ENCODE measurements at regions not wholly inside any gene's neighbourhood (a gene's known extent, or its start where the extent isn't known, plus 50 kb on each side); places are given as distances from the start of the nearest gene placed in this dataset.

DNA sequence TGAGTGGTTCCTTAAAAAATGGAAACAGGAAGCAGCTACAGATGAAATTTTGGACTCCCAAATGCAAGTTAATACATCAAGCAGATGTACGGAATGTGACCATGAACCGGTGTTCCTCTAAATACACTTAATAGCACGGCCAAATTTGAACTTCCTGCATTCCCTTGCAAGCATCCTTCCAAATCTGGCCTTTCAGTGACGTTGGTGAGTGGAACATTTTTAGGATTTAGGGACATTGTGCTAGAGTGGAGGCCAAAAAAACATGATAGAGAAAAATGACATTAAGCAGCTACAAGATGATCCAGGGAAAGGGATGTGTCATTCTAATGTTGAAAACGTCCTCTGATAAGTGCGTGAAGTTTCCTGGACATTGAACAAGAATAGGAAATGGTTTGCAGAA lies 62.1 kb downstream of the CTAGE1 start:
- Histone ChIP-seq H3K9me3 (replicated peaks; ENCODE audit: control insufficient read depth, low read depth, low read length) (no peaks in the 10 kb centered on the region), H3K4me1 (ENCODE audit: control insufficient read depth, insufficient read depth, low read length) (no peaks in the 10 kb centered on the region), H3K27me3 (ENCODE audit: control insufficient read depth, insufficient read depth, low read length) (peaks cover 10% of the 10 kb centered on the region), H3K27ac (ENCODE audit: low read length) (no peak overlapping the region), H3K36me3 (ENCODE audit: control insufficient read depth, insufficient read depth, low read length) (no peaks in the 10 kb centered on the region), H3K4me3 (ENCODE audit: low read length) (no peak overlapping the region)
- WGBS (ENCODE audit: insufficient coverage) = 17% methylated on average over 2 of the region's 6 CpGs
- DNase-seq = peak; percentile 71

DNA sequence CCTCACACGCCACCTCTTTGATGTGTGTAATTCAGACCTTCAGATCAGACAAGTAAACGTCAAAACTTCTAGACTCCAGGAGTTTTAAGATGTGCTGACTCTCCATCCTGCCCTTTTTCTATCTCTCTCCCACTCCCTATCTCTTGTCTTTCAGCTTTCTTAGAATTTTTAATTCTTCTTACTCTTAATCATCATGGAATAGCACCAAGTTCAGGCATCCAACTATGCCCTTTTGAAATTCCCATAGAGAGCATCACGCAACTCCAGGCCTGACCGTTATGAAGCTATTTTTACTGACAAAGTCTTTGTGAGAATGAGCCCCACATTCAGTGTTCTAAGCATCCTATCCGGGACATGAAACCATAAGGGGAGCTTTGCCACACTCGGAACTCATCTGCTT lies 62.6 kb downstream of the CTAGE1 start:
- 60% methylated on average over 4 of the region's 6 CpGs for WGBS (ENCODE audit: insufficient coverage)
- Histone ChIP-seq H3K36me3 (ENCODE audit: control insufficient read depth, insufficient read depth, low read length) (no peaks in the 10 kb centered on the region), H3K27me3 (ENCODE audit: control insufficient read depth, insufficient read depth, low read length) (peaks cover 10% of the 10 kb centered on the region), H3K27ac (ENCODE audit: low read length) (no peak overlapping the region), H3K4me3 (ENCODE audit: low read length) (no peak overlapping the region), H3K9me3 (replicated peaks; ENCODE audit: control insufficient read depth, low read depth, low read length) (no peaks in the 10 kb centered on the region), H3K4me1 (ENCODE audit: control insufficient read depth, insufficient read depth, low read length) (no peaks in the 10 kb centered on the region)
- no peak for DNase-seq

DNA sequence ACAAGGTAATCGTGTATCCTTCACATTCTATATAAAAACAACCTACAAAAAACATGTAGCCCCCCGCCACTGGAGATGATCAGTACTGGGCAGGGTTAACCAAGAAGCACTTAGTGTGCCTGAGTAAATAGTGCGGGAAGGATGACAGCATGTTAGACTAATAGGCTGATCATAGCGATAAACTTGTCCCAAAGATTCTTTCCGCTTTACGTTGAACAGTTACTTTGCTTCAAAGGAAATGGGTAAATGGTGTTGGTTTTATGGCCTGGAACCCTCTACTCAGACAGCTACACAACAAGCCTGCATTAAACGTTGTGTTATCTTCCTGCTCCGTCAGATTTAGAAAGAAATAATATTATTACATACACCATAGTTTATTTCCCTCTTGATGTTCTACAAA lies 67.7 kb downstream of the CTAGE1 start:
- 63% methylated on average over 4 of the region's 8 CpGs for WGBS (ENCODE audit: insufficient coverage)
- H3K27me3 ChIP-seq (ENCODE audit: control insufficient read depth, insufficient read depth, low read length) = peaks cover 48% of the 10 kb centered on the region
- DNase-seq = no peak
- H3K27ac ChIP-seq (ENCODE audit: low read length) = no peak overlapping the region
- no peak overlapping the region for H3K4me3 ChIP-seq (ENCODE audit: low read length)
- H3K4me1 ChIP-seq (ENCODE audit: control insufficient read depth, insufficient read depth, low read length) = peaks cover 19% of the 10 kb centered on the region
- no peaks in the 10 kb centered on the region for H3K9me3 ChIP-seq (replicated peaks; ENCODE audit: control insufficient read depth, low read depth, low read length)
- no peaks in the 10 kb centered on the region for H3K36me3 ChIP-seq (ENCODE audit: control insufficient read depth, insufficient read depth, low read length)

DNA sequence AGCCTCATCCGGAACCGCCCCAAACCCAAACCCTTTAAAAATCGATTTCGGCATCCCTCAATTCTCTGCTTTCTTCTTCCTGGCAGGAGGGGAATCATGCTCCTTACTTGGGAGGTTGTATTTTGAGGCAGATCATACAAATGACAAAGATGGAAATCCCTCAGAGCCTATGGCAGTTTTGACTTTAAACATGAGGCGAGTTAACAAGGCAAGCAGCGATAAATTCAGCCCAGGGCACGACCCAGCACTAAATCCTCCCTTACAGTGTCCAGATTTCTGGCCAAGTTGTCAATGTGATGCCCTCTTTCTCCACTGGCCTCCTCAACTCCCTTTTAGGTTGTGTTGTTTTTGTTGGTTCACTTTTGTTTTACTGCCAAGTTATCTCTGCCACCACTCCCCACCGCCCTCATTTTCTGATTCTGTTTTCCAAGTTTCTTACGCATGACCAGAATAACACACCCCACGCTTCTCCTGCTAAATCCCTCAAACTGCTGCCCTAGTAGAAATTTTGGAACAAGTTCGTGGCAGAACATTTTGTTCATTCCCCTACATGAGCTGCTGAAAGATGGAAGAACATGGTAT lies 68.3 kb downstream of the CTAGE1 start:
- H3K36me3 ChIP-seq (ENCODE audit: control insufficient read depth, insufficient read depth, low read length) = no peaks in the 10 kb centered on the region
- DNase-seq = no peak
- WGBS (ENCODE audit: insufficient coverage) = 22% methylated on average over 7 of the region's 11 CpGs
- no peak overlapping the region for H3K27ac ChIP-seq (ENCODE audit: low read length)
- peaks cover 48% of the 10 kb centered on the region for H3K27me3 ChIP-seq (ENCODE audit: control insufficient read depth, insufficient read depth, low read length)
- no peak overlapping the region for H3K4me3 ChIP-seq (ENCODE audit: low read length)
- no peaks in the 10 kb centered on the region for H3K9me3 ChIP-seq (replicated peaks; ENCODE audit: control insufficient read depth, low read depth, low read length)
- H3K4me1 ChIP-seq (ENCODE audit: control insufficient read depth, insufficient read depth, low read length) = peaks cover 19% of the 10 kb centered on the region

DNA sequence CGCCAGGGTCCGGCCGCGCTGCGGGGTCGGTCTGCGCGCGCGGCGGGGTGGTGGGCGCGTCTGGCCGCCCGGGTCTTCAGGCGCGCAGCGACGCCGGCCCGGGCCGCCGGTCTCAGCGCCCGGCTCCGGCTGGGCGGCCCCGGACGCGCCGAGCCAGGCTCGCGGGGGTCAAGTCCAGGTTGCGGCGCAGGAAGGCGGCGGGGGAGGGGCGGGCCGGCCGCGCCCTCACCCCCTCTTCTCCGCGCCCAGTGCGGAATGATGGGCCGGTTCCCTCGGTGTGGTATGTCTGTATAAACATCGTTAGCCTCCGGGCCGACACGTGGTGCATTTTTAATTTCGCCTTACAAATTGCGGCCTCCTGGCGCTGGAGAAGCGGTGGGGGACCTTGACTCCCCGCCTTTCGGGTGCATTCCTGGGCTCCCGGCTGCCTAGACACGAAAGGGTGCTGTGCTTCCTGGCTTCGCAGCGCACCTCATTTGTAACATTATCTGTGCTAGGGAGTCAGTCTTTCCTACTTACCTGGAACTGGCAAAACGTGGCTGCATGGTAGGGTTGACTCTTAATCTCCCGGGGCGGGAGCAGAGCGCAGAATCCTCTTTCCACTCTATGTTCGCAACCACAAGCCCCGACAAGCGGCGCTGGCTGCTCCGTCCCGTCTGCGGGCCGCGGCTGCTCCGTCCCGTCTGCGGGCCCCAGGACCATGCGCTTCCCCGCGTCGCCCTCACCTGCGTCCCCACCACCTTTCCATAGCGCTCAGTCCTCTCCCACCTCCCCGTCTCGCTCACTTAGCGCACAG lies 69.0 kb downstream of the CTAGE1 start:
- Histone ChIP-seq H3K27ac (ENCODE audit: low read length) (no peak overlapping the region), H3K9me3 (replicated peaks; ENCODE audit: control insufficient read depth, low read depth, low read length) (no peaks in the 10 kb centered on the region), H3K36me3 (ENCODE audit: control insufficient read depth, insufficient read depth, low read length) (no peaks in the 10 kb centered on the region), H3K4me3 (ENCODE audit: low read length) (peak overlapping the region; percentile 30), H3K4me1 (ENCODE audit: control insufficient read depth, insufficient read depth, low read length) (peaks cover 19% of the 10 kb centered on the region), H3K27me3 (ENCODE audit: control insufficient read depth, insufficient read depth, low read length) (peaks cover 48% of the 10 kb centered on the region)
- DNase-seq = no peak
- under 1% methylated on average over 82 of the region's 85 CpGs for WGBS (ENCODE audit: insufficient coverage)

DNA sequence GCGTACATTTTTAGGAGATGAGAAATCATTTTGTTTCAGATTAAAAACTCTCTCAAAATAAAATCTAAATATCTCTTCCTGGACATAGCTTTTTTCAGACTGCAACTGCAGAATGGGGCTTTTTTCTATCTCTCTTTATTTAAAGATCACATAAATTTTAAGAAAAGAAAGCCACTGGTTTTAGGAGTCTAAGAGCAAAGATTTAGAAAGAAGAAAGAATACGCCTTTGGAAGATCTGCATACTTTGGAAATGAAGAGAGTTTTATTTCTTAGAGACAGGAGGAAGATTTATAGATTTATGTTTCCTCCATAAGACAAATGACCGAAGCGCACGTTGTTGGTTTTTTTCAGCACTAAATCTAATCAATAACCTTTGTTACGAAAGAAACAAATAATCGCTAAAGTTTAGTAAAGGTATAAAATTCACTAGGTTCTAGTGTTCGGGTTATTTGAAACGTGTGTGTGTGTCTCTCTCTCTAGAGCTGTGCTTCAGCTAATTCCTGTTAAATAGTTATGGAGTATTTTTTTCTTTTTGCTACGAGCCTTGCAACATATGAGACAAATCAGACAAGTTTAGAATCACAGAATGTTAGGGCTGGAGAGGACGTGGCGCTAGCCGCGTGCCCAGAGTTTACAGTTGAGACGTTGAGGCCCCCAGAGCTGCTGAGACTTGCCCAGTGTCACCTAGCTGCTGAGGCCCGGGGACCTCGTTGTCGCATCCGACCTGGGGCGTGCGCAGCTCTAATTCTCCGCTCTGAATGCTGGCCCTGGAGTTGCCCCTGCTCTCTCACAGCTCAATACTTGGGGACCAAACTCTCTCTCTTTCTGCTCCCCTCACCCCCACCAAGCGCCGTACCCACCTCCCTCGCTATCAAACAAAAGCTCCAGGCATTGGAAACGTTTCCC lies 69.9 kb downstream of the CTAGE1 start:
- no peak for DNase-seq
- no peaks in the 10 kb centered on the region for H3K36me3 ChIP-seq (ENCODE audit: control insufficient read depth, insufficient read depth, low read length)
- peaks cover 19% of the 10 kb centered on the region for H3K4me1 ChIP-seq (ENCODE audit: control insufficient read depth, insufficient read depth, low read length)
- H3K9me3 ChIP-seq (replicated peaks; ENCODE audit: control insufficient read depth, low read depth, low read length) = no peaks in the 10 kb centered on the region
- peak overlapping the region; percentile 42 for H3K27ac ChIP-seq (ENCODE audit: low read length)
- peak overlapping the region; percentile 19 for H3K4me3 ChIP-seq (ENCODE audit: low read length)
- WGBS (ENCODE audit: insufficient coverage) = 2% methylated on average over 16 of the region's 26 CpGs
- peaks cover 48% of the 10 kb centered on the region for H3K27me3 ChIP-seq (ENCODE audit: control insufficient read depth, insufficient read depth, low read length)

DNA sequence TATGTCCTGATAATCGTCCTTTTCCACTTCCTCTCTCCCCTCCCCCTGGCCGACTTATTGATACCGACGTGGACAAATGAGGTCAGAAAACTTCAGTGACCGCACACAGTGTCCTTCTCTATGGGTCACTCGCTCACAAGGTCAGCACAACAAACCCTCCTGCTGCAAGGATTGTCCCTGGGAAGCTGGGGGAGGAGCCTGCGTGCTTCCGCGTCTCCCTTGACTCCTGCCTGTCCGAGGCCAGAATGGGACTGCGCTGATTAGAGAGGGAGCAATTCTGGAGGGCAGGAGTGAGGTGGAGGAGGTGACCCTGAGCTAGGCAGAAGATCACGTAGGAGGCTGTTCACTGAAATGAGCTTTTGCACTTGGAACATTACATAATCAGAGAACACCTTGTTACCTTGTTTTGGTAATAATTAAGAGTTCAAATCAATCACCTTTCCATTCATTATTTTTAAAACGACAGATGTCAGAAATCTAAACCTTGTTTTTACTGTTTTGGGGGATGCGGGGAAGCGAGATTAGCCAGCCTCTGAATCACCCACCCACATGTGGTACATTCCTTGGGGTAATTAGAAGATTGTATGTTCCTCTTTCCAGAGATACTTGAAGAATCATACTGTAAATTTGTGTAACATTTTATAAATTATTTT lies 70.6 kb downstream of the CTAGE1 start:
- H3K4me1 ChIP-seq (ENCODE audit: control insufficient read depth, insufficient read depth, low read length) = peaks cover 19% of the 10 kb centered on the region
- peaks cover 48% of the 10 kb centered on the region for H3K27me3 ChIP-seq (ENCODE audit: control insufficient read depth, insufficient read depth, low read length)
- no peak overlapping the region for H3K4me3 ChIP-seq (ENCODE audit: low read length)
- H3K9me3 ChIP-seq (replicated peaks; ENCODE audit: control insufficient read depth, low read depth, low read length) = no peaks in the 10 kb centered on the region
- whole genome bisulfite sequencing (ENCODE audit: insufficient coverage) = 13% methylated on average over 3 of the region's 15 CpGs
- no peaks in the 10 kb centered on the region for H3K36me3 ChIP-seq (ENCODE audit: control insufficient read depth, insufficient read depth, low read length)
- no peak for DNase-seq
- H3K27ac ChIP-seq (ENCODE audit: low read length) = peak overlapping the region; percentile 77

DNA sequence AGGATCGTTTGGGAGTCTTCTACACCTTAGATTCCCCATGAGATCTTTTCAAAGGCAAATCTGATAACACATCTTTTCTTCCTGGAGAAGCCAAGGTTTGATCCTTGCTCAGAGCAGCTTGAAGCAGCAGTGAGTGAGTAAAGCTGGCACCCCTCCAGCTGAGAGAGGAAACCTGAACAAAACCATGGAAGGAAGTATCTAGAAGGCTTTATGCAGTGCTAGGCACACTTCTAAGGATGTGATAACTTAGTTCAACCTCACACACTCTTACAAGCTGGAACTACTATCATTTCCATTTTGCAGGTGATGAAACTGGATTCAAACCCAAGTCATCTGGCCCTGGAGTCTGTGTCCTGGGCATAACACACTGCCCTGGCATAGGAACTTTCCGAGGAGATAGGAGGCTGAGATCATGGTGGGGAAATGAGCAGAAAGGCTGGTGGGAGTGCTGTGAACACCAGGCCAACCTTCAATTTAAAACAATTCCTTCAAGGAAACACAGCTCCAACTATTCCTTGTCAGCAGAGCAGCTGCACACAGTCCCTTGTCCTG lies 71.2 kb downstream of the CTAGE1 start:
- peak; percentile 69 for DNase-seq
- no CpG with 5 or more reads among the region's 2 CpGs for WGBS (ENCODE audit: insufficient coverage)
- Histone ChIP-seq H3K27ac (ENCODE audit: low read length) (peak overlapping the region; percentile 77), H3K4me1 (ENCODE audit: control insufficient read depth, insufficient read depth, low read length) (peaks cover 19% of the 10 kb centered on the region), H3K4me3 (ENCODE audit: low read length) (no peak overlapping the region), H3K36me3 (ENCODE audit: control insufficient read depth, insufficient read depth, low read length) (no peaks in the 10 kb centered on the region), H3K9me3 (replicated peaks; ENCODE audit: control insufficient read depth, low read depth, low read length) (no peaks in the 10 kb centered on the region), H3K27me3 (ENCODE audit: control insufficient read depth, insufficient read depth, low read length) (peaks cover 43% of the 10 kb centered on the region)

DNA sequence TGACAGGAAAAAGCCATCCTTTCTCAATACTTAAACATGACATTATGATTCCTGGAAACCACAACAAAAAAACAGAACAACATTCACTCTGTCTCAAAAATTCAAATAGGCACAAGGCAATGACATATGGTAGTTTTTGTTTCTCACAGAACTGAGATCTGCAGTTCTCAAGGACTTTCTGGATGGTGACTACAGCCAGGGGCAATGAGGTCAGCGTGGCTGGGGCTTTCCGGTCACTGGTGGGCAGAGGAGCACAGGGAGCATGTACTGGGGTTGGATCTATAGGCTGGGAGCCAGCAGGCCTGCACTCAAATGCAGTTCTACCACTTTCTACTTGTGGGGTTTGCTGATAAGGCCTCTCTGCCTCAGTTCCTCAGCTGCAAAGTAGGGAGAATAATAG lies 72.0 kb downstream of the CTAGE1 start:
- no peak overlapping the region for H3K4me3 ChIP-seq (ENCODE audit: low read length)
- H3K27me3 ChIP-seq (ENCODE audit: control insufficient read depth, insufficient read depth, low read length) = peaks cover 40% of the 10 kb centered on the region
- H3K9me3 ChIP-seq (replicated peaks; ENCODE audit: control insufficient read depth, low read depth, low read length) = no peaks in the 10 kb centered on the region
- no CpG with 5 or more reads among the region's 2 CpGs for WGBS (ENCODE audit: insufficient coverage)
- DNase-seq = no peak
- no peaks in the 10 kb centered on the region for H3K36me3 ChIP-seq (ENCODE audit: control insufficient read depth, insufficient read depth, low read length)
- H3K27ac ChIP-seq (ENCODE audit: low read length) = no peak overlapping the region
- H3K4me1 ChIP-seq (ENCODE audit: control insufficient read depth, insufficient read depth, low read length) = peaks cover 19% of the 10 kb centered on the region

Data from muscle of leg (tissue), 3 donors.